H1 (cell line): ENCODE measurements at regions not wholly inside any gene's neighbourhood (a gene's known extent, or its start where the extent isn't known, plus 50 kb on each side); places are given as distances from the start of the nearest gene placed in this dataset.

Experiments
- TF ChIP-seq, protein P1 (sequence below): fragments of 300-600 bp; sonication (generic); IDR thresholded peaks from 2 replicates; pipeline ENCODE4 v1.7.1; 2012; ENCODE audit warnings: low read length, moderate library complexity, mild to moderate bottlenecking, inconsistent platforms; ENCODE audit not compliant: insufficient replicate concordance

GRCh38 chr11:25755918-25756584 is 575.9 kb upstream of the ANO3 start (continued):
- TF ChIP-seq, protein P1, sequence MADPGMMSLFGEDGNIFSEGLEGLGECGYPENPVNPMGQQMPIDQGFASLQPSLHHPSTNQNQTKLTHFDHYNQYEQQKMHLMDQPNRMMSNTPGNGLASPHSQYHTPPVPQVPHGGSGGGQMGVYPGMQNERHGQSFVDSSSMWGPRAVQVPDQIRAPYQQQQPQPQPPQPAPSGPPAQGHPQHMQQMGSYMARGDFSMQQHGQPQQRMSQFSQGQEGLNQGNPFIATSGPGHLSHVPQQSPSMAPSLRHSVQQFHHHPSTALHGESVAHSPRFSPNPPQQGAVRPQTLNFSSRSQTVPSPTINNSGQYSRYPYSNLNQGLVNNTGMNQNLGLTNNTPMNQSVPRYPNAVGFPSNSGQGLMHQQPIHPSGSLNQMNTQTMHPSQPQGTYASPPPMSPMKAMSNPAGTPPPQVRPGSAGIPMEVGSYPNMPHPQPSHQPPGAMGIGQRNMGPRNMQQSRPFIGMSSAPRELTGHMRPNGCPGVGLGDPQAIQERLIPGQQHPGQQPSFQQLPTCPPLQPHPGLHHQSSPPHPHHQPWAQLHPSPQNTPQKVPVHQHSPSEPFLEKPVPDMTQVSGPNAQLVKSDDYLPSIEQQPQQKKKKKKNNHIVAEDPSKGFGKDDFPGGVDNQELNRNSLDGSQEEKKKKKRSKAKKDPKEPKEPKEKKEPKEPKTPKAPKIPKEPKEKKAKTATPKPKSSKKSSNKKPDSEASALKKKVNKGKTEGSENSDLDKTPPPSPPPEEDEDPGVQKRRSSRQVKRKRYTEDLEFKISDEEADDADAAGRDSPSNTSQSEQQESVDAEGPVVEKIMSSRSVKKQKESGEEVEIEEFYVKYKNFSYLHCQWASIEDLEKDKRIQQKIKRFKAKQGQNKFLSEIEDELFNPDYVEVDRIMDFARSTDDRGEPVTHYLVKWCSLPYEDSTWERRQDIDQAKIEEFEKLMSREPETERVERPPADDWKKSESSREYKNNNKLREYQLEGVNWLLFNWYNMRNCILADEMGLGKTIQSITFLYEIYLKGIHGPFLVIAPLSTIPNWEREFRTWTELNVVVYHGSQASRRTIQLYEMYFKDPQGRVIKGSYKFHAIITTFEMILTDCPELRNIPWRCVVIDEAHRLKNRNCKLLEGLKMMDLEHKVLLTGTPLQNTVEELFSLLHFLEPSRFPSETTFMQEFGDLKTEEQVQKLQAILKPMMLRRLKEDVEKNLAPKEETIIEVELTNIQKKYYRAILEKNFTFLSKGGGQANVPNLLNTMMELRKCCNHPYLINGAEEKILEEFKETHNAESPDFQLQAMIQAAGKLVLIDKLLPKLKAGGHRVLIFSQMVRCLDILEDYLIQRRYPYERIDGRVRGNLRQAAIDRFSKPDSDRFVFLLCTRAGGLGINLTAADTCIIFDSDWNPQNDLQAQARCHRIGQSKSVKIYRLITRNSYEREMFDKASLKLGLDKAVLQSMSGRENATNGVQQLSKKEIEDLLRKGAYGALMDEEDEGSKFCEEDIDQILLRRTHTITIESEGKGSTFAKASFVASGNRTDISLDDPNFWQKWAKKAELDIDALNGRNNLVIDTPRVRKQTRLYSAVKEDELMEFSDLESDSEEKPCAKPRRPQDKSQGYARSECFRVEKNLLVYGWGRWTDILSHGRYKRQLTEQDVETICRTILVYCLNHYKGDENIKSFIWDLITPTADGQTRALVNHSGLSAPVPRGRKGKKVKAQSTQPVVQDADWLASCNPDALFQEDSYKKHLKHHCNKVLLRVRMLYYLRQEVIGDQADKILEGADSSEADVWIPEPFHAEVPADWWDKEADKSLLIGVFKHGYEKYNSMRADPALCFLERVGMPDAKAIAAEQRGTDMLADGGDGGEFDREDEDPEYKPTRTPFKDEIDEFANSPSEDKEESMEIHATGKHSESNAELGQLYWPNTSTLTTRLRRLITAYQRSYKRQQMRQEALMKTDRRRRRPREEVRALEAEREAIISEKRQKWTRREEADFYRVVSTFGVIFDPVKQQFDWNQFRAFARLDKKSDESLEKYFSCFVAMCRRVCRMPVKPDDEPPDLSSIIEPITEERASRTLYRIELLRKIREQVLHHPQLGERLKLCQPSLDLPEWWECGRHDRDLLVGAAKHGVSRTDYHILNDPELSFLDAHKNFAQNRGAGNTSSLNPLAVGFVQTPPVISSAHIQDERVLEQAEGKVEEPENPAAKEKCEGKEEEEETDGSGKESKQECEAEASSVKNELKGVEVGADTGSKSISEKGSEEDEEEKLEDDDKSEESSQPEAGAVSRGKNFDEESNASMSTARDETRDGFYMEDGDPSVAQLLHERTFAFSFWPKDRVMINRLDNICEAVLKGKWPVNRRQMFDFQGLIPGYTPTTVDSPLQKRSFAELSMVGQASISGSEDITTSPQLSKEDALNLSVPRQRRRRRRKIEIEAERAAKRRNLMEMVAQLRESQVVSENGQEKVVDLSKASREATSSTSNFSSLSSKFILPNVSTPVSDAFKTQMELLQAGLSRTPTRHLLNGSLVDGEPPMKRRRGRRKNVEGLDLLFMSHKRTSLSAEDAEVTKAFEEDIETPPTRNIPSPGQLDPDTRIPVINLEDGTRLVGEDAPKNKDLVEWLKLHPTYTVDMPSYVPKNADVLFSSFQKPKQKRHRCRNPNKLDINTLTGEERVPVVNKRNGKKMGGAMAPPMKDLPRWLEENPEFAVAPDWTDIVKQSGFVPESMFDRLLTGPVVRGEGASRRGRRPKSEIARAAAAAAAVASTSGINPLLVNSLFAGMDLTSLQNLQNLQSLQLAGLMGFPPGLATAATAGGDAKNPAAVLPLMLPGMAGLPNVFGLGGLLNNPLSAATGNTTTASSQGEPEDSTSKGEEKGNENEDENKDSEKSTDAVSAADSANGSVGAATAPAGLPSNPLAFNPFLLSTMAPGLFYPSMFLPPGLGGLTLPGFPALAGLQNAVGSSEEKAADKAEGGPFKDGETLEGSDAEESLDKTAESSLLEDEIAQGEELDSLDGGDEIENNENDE = no peak
